ENCODE measurements at regions not wholly inside any gene's neighbourhood (a gene's known extent, or its start where the extent isn't known, plus 50 kb on each side); places are given as distances from the start of the nearest gene placed in this dataset.

- no peak overlapping the region for H2AFZ ChIP-seq (ENCODE audit: control insufficient read depth, low read depth, low read length)
- POLR2A ChIA-PET, result no interaction called here
- TF ChIP-seq ATF2 (IDR thresholded peaks at IDR 0.05; ENCODE audit: low read length) (no peak), SUZ12 (IDR thresholded peaks at IDR 0.05; ENCODE audit: unreplicated experiment) (no peak), FOS (IDR thresholded peaks at IDR 0.05; ENCODE audit: borderline replicate concordance, extremely low read depth, insufficient read length) (no peak), ZNF207 (IDR thresholded peaks at IDR 0.05; ENCODE audit: borderline replicate concordance) (no peak)
- 15% methylated on average over 5 of the region's 5 CpGs for WGBS (ENCODE audit: insufficient coverage, insufficient replicate concordance, low lambda C conversion rate, missing lambda C conversion rate)
- no peaks in the 10 kb centered on the region for H3K4me1 ChIP-seq (ENCODE audit: control insufficient read depth, insufficient read depth, low read length)
- H4K20me1 ChIP-seq (ENCODE audit: control insufficient read depth, insufficient read depth), result no peaks in the 10 kb centered on the region
- no TSS peak for BruUV-seq (replicated peaks)
- H3K4me2 ChIP-seq (ENCODE audit: control insufficient read depth, insufficient read depth), result no peak overlapping the region
- no peak for FAIRE-seq
- no peak overlapping the region for H3K9ac ChIP-seq (ENCODE audit: control insufficient read depth, insufficient read depth, low read length)
- no peak for ATAC-seq
- CTCF ChIA-PET, result no interaction called here
- SMC1A ChIA-PET (ENCODE audit: uncharacterized antibody, unreplicated experiment), result no interaction called here
- DNase-seq (ENCODE audit: low read depth, low spot score), result no peak
- no peaks in the 10 kb centered on the region for H3K36me3 ChIP-seq (ENCODE audit: control insufficient read depth in 2 of 2, insufficient read depth in 2 of 2, low read length in 1 of 2)
- RAD21 ChIA-PET (ENCODE audit: unreplicated experiment), result no interaction called here
- in situ Hi-C loops (cut with MboI), result no loop called here
- no peaks in the 10 kb centered on the region for H3K9me3 ChIP-seq (replicated peaks; ENCODE audit: control insufficient read depth, insufficient read depth, low read length)
- H3K79me2 ChIP-seq (ENCODE audit: control insufficient read depth, insufficient read depth, low read length), result no peaks in the 10 kb centered on the region
- intact Hi-C loops (cut with micrococcal nuclease; ENCODE audit: unreplicated experiment), result no loop called here
- no peak overlapping the region for H3K4me3 ChIP-seq
- H3K27ac ChIP-seq (ENCODE audit: control insufficient read depth, insufficient read depth), result no peak overlapping the region
- no peaks in the 10 kb centered on the region for H3K27me3 ChIP-seq (replicated peaks in 1 of 2; ENCODE audit: control insufficient read depth in 2 of 2, insufficient read depth in 2 of 2, low read length in 1 of 2)
Observed at GRCh38 chr16:26717826-26718225, 348.9 kb upstream of the C16orf82 start.

GRCh38 chr16:26721290-26721689 is 345.4 kb upstream of the C16orf82 start:
- BruUV-seq (replicated peaks), result no TSS peak
- in situ Hi-C loops (cut with MboI), result no loop called here
- CTCF ChIA-PET, result no interaction called here
- TF ChIP-seq IKZF2 (IDR thresholded peaks at IDR 0.05) (no peak), PKNOX1 (IDR thresholded peaks at IDR 0.05) (no peak), BRCA1 (IDR thresholded peaks at IDR 0.05; ENCODE audit: low read depth, low read length) (no peak), SP1 (IDR thresholded peaks at IDR 0.05; ENCODE audit: low read depth, low read length) (no peak), ATF7 (IDR thresholded peaks at IDR 0.05; ENCODE audit: low read depth) (no peak), EZH2 (IDR thresholded peaks at IDR 0.05; ENCODE audit: borderline replicate concordance, control insufficient read depth, low read depth, low read length) (no peak), GABPA (IDR thresholded peaks at IDR 0.05; ENCODE audit: low read depth) (no peak)
- TF ChIP-seq, protein P1, sequence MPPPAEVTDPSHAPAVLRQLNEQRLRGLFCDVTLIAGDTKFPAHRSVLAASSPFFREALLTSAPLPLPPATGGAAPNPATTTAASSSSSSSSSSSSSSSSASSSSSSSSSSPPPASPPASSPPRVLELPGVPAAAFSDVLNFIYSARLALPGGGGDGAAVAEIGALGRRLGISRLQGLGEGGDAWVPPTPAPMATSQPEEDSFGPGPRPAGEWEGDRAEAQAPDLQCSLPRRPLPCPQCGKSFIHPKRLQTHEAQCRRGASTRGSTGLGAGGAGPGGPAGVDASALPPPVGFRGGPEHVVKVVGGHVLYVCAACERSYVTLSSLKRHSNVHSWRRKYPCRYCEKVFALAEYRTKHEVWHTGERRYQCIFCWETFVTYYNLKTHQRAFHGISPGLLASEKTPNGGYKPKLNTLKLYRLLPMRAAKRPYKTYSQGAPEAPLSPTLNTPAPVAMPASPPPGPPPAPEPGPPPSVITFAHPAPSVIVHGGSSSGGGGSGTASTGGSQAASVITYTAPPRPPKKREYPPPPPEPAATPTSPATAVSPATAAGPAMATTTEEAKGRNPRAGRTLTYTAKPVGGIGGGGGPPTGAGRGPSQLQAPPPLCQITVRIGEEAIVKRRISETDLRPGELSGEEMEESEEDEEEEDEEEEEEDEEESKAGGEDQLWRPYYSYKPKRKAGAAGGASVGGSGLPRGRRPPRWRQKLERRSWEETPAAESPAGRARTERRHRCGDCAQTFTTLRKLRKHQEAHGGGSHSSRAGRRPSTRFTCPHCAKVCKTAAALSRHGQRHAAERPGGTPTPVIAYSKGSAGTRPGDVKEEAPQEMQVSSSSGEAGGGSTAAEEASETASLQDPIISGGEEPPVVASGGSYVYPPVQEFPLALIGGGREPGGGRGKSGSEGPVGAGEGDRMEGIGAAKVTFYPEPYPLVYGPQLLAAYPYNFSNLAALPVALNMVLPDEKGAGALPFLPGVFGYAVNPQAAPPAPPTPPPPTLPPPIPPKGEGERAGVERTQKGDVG (CRISPR knock-in tag; IDR thresholded peaks at IDR 0.05), result no peak
- TF ChIP-seq, protein P2, sequence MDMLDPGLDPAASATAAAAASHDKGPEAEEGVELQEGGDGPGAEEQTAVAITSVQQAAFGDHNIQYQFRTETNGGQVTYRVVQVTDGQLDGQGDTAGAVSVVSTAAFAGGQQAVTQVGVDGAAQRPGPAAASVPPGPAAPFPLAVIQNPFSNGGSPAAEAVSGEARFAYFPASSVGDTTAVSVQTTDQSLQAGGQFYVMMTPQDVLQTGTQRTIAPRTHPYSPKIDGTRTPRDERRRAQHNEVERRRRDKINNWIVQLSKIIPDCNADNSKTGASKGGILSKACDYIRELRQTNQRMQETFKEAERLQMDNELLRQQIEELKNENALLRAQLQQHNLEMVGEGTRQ (IDR thresholded peaks at IDR 0.05; ENCODE audit: borderline replicate concordance, low read depth, low read length), result no peak

More at GRCh38 chr16:26721290-26721689, 345.4 kb upstream of the C16orf82 start:
- RAD21 ChIA-PET (ENCODE audit: unreplicated experiment), result no interaction called here
- no peaks in the 10 kb centered on the region for H3K9me3 ChIP-seq (replicated peaks; ENCODE audit: control insufficient read depth, insufficient read depth, low read length)
- SMC1A ChIA-PET (ENCODE audit: uncharacterized antibody, unreplicated experiment), result no interaction called here
- H3K36me3 ChIP-seq (ENCODE audit: control insufficient read depth in 2 of 2, insufficient read depth in 2 of 2, low read length in 1 of 2), result no peaks in the 10 kb centered on the region
- H3K9ac ChIP-seq (ENCODE audit: control insufficient read depth, insufficient read depth, low read length), result no peak overlapping the region
- DNase-seq (ENCODE audit: low read depth, low spot score) (no peak), ATAC-seq (no peak), FAIRE-seq (no peak)
- no peak overlapping the region for H2AFZ ChIP-seq (ENCODE audit: control insufficient read depth, low read depth, low read length)
- intact Hi-C loops (cut with micrococcal nuclease; ENCODE audit: unreplicated experiment), result no loop called here
- no peaks in the 10 kb centered on the region for H3K79me2 ChIP-seq (ENCODE audit: control insufficient read depth, insufficient read depth, low read length)
- H3K27me3 ChIP-seq (replicated peaks in 1 of 2; ENCODE audit: control insufficient read depth in 2 of 2, insufficient read depth in 2 of 2, low read length in 1 of 2), result no peaks in the 10 kb centered on the region
- WGBS (ENCODE audit: insufficient coverage, insufficient replicate concordance, low lambda C conversion rate, missing lambda C conversion rate), result 29% methylated on average over 6 of the region's 6 CpGs
- H3K4me2 ChIP-seq (ENCODE audit: control insufficient read depth, insufficient read depth), result no peak overlapping the region
- H3K27ac ChIP-seq (ENCODE audit: control insufficient read depth, insufficient read depth), result no peak overlapping the region
- POLR2A ChIA-PET, result no interaction called here
- no peak overlapping the region for H3K4me3 ChIP-seq
- H3K4me1 ChIP-seq (ENCODE audit: control insufficient read depth, insufficient read depth, low read length), result no peaks in the 10 kb centered on the region
- H4K20me1 ChIP-seq (ENCODE audit: control insufficient read depth, insufficient read depth), result no peaks in the 10 kb centered on the region

All from GM12878 (cell line).